ENCODE measurements at regions not wholly inside any gene's neighbourhood (a gene's known extent, or its start where the extent isn't known, plus 50 kb on each side); places are given as distances from the start of the nearest gene placed in this dataset.
"Not testable (repeated sequence)": the region's sequence is repeated elsewhere in the genome, so short reads cannot be mapped to it uniquely, and the experiment has no call there.

GRCh38 chr2:111596808-111597705, 286.9 kb downstream of the ANAPC1 start:
- H3K4me2 ChIP-seq (ENCODE audit: insufficient read depth, insufficient read length, low read length); H3K56ac ChIP-seq (ENCODE audit: insufficient read length, low read depth, low read length); H3K27me3 Mint-ChIP-seq (ENCODE audit: low read depth); H4K91ac ChIP-seq (ENCODE audit: insufficient read length, low read depth, low read length); H2BK5ac ChIP-seq (ENCODE audit: insufficient read length, low read length); H2BK120ac ChIP-seq (ENCODE audit: low read depth, low read length, poor library complexity, severe bottlenecking); H3K4me3 Mint-ChIP-seq; H4K20me1 ChIP-seq (ENCODE audit: control insufficient read depth, insufficient read depth, insufficient read length); H3K79me2 ChIP-seq (ENCODE audit: insufficient read depth, low read length); H3K14ac ChIP-seq (ENCODE audit: insufficient read depth, low read length); H3K79me1 ChIP-seq (ENCODE audit: insufficient read depth, low read depth, low read length, poor library complexity, severe bottlenecking); H2AK5ac ChIP-seq (ENCODE audit: insufficient read length, low read length); H3K4me1 ChIP-seq (ENCODE audit: insufficient read depth, low read length); H2BK20ac ChIP-seq (ENCODE audit: low read depth, low read length, poor library complexity, severe bottlenecking); H3K9me3 ChIP-seq (ENCODE audit: control insufficient read depth, low read depth, low read length); H3K23ac ChIP-seq (ENCODE audit: insufficient read length, low read depth, low read length); H2BK12ac ChIP-seq (ENCODE audit: insufficient read length, low read depth, low read length); H3K23me2 ChIP-seq (ENCODE audit: insufficient read length, low read depth, low read length, poor library complexity, severe bottlenecking); H2BK15ac ChIP-seq (ENCODE audit: low read depth, low read length); H3K27me3 ChIP-seq (ENCODE audit: insufficient read depth, low read length); H3K4me1 Mint-ChIP-seq; H3K27ac Mint-ChIP-seq; H3K18ac ChIP-seq (ENCODE audit: insufficient read length, low read depth, low read length); H4K8ac ChIP-seq (replicated peaks; ENCODE audit: insufficient read length, low read depth, low read length); H2AFZ ChIP-seq (ENCODE audit: low read length); H3T11ph ChIP-seq (ENCODE audit: low read length); H3K9me3 Mint-ChIP-seq; H3K36me3 Mint-ChIP-seq (ENCODE audit: insufficient read depth in 1 of 3, low read depth in 3 of 3); H4K5ac ChIP-seq (ENCODE audit: insufficient read length, low read depth, low read length); H3K27ac ChIP-seq (ENCODE audit: insufficient read length, low read depth, low read length); H3K9ac ChIP-seq (ENCODE audit: extremely low read depth, insufficient read length, low read length); DNase-seq; H3K4ac ChIP-seq (ENCODE audit: low read depth, low read length): not testable (repeated sequence)
- TF ChIP-seq CTCF (conservative IDR thresholded peaks at IDR 0.05) = 0 out of 3 replicates have a peak, but pooled peaks have one; percentile 19
- no CpG with 5 or more reads among the region's 4 CpGs for WGBS (ENCODE audit: extremely low coverage, insufficient read length, low lambda C conversion rate)

- H2BK120ac ChIP-seq (ENCODE audit: low read depth, low read length, poor library complexity, severe bottlenecking); H4K5ac ChIP-seq (ENCODE audit: insufficient read length, low read depth, low read length); H4K91ac ChIP-seq (ENCODE audit: insufficient read length, low read depth, low read length); H3K9me3 Mint-ChIP-seq; H2AFZ ChIP-seq (ENCODE audit: low read length); H3K23ac ChIP-seq (ENCODE audit: insufficient read length, low read depth, low read length); H3K4me2 ChIP-seq (ENCODE audit: insufficient read depth, insufficient read length, low read length); H3K23me2 ChIP-seq (ENCODE audit: insufficient read length, low read depth, low read length, poor library complexity, severe bottlenecking); DNase-seq; H3K56ac ChIP-seq (ENCODE audit: insufficient read length, low read depth, low read length); H3K4ac ChIP-seq (ENCODE audit: low read depth, low read length); H3K27me3 ChIP-seq (ENCODE audit: insufficient read depth, low read length); H2BK5ac ChIP-seq (ENCODE audit: insufficient read length, low read length); H3K27ac ChIP-seq (ENCODE audit: insufficient read length, low read depth, low read length); H3T11ph ChIP-seq (ENCODE audit: low read length); H3K4me1 ChIP-seq (ENCODE audit: insufficient read depth, low read length); H3K79me2 ChIP-seq (ENCODE audit: insufficient read depth, low read length); H3K4me3 Mint-ChIP-seq; H3K4me1 Mint-ChIP-seq; H3K9me3 ChIP-seq (ENCODE audit: control insufficient read depth, low read depth, low read length); H3K9ac ChIP-seq (ENCODE audit: extremely low read depth, insufficient read length, low read length); H3K18ac ChIP-seq (ENCODE audit: insufficient read length, low read depth, low read length); H3K36me3 Mint-ChIP-seq (ENCODE audit: insufficient read depth in 1 of 3, low read depth in 3 of 3); H2BK20ac ChIP-seq (ENCODE audit: low read depth, low read length, poor library complexity, severe bottlenecking); H2BK12ac ChIP-seq (ENCODE audit: insufficient read length, low read depth, low read length); H4K20me1 ChIP-seq (ENCODE audit: control insufficient read depth, insufficient read depth, insufficient read length); H3K27ac Mint-ChIP-seq; H2AK5ac ChIP-seq (ENCODE audit: insufficient read length, low read length); H3K79me1 ChIP-seq (ENCODE audit: insufficient read depth, low read depth, low read length, poor library complexity, severe bottlenecking); H3K27me3 Mint-ChIP-seq (ENCODE audit: low read depth); H4K8ac ChIP-seq (replicated peaks; ENCODE audit: insufficient read length, low read depth, low read length); H2BK15ac ChIP-seq (ENCODE audit: low read depth, low read length); H3K14ac ChIP-seq (ENCODE audit: insufficient read depth, low read length): not testable (repeated sequence)
- WGBS (ENCODE audit: extremely low coverage, insufficient read length, low lambda C conversion rate) = no CpG with 5 or more reads among the region's 2 CpGs
Observed at GRCh38 chr2:111598944-111599343, 285.0 kb downstream of the ANAPC1 start.

Measured in H9 (cell line).